HCT116 (cell line): ENCODE measurements at regions not wholly inside any gene's neighbourhood (a gene's known extent, or its start where the extent isn't known, plus 50 kb on each side); places are given as distances from the start of the nearest gene placed in this dataset.

Source experiments
- ATAC-seq: fragments of 200-7000 bp; cut with Tn5 transposase; 2 replicates; pipeline ENCODE4 v1.9.1; 2020; ENCODE audit warnings: mild to moderate bottlenecking, moderate library complexity
- BruUV-seq: library from RNA; stranded (reverse); fragments of 400-500 nt; replicated peaks from 2 replicates; lab custom pipeline; 2021; lab: Mats Ljungman, UMichigan
- CTCF ChIA-PET: fragments of 300-600 bp; sonication (Branson Sonifier 250); formaldehyde crosslinking; loops from one replicate; lab custom pipeline; 2021; ENCODE audit warnings: antibody characterized with exemption; lab: Charles Lee
- POLR2A ChIA-PET: fragments of 300-600, 350-600 bp; sonication (Branson Sonifier 250); formaldehyde crosslinking; loops from one replicate; lab custom pipeline; 2021; ENCODE audit warnings: antibody characterized with exemption; lab: Charles Lee
- RAD21 ChIA-PET, 2 experiments: fragments of 300-600 bp; sonication (Branson Sonifier 250); formaldehyde crosslinking; loops; one replicate each; lab custom pipeline; 2023; ENCODE audit warnings: low total read pairs in 2 of 2; ENCODE audit not compliant: uncharacterized antibody in 2 of 2, unreplicated experiment in 2 of 2, low non-redundant PET in 1 of 2; lab: Charles Lee
- DNase-seq: peaks from one replicate; pipeline ENCODE4 v3.0.0-alpha.2; 2010; ENCODE audit warnings: low read depth, low spot score
- H2AFZ ChIP-seq: fragments of 200-600 bp; shearing (Covaris generic), sonication (generic); 2 replicates; pipeline ENCODE4 v1.6.1; 2017; ENCODE audit warnings: low read depth, mixed run types, mixed read lengths, antibody characterized with exemption, low read length; ENCODE audit not compliant: poor library complexity, severe bottlenecking
- H3K27ac ChIP-seq: 2 replicates; pipeline ENCODE4 v1.5.1; 2012; ENCODE audit warnings: low read depth, low read length
- H3K27me3 ChIP-seq: fragments of 200-600 bp; sonication (generic); 2 replicates; pipeline ENCODE4 v1.6.1; 2016; ENCODE audit warnings: mixed run types, low read length, mixed read lengths; ENCODE audit not compliant: insufficient read depth
- H3K36me3 ChIP-seq, 2 experiments: fragments of 200-500 bp in 1 of 2; fragments of 200-600 bp in 1 of 2; sonication (Bioruptor generic) in 1 of 2; sonication (generic) in 1 of 2; 2 replicates each; pipeline versions ENCODE4 v1.5.1 to v1.6.1; 2014 to 2016; ENCODE audit warnings: low read length in 2 of 2, inconsistent platforms in 1 of 2, mixed read lengths in 1 of 2, mixed run types in 1 of 2; ENCODE audit not compliant: insufficient read depth in 2 of 2, control insufficient read depth in 1 of 2
- H3K4me1 ChIP-seq, 2 experiments: fragments of 200-600 bp in 1 of 2; sonication (generic) in 1 of 2; 2 replicates each; pipeline versions ENCODE4 v1.5.1 to v1.6.1; 2012 to 2017; ENCODE audit warnings: low read length in 2 of 2, inconsistent platforms in 1 of 2, mild to moderate bottlenecking in 1 of 2, mixed read lengths in 1 of 2, mixed run types in 1 of 2, moderate library complexity in 1 of 2; ENCODE audit not compliant: insufficient read depth in 2 of 2, control insufficient read depth in 1 of 2
- H3K4me2 ChIP-seq: fragments of 200-600 bp; sonication (generic); 2 replicates; pipeline ENCODE4 v1.6.1; 2017; ENCODE audit warnings: mixed run types, low read length, mixed read lengths
- H3K4me3 ChIP-seq, 2 experiments: fragments of 200-600 bp in 1 of 2; sonication (generic) in 1 of 2; replicated peaks in 1 of 2; 2 replicates each; pipeline ENCODE4 v1.5.1; 2011 to 2016; ENCODE audit warnings: low read length in 2 of 2, control low read depth in 1 of 2, low read depth in 1 of 2, mild to moderate bottlenecking in 1 of 2, mixed read lengths in 1 of 2, mixed run types in 1 of 2
- H3K79me2 ChIP-seq: fragments of 200-600 bp; sonication (generic); 2 replicates; pipeline ENCODE4 v1.6.1; 2017; ENCODE audit warnings: mild to moderate bottlenecking, mixed run types, low read length, moderate library complexity, mixed read lengths; ENCODE audit not compliant: insufficient read depth
- H3K9ac ChIP-seq: fragments of 200-600 bp; sonication (generic); 2 replicates; pipeline ENCODE4 v1.6.1; 2016; ENCODE audit warnings: low read length, mixed read lengths
- H3K9me2 ChIP-seq: fragments of 200-600 bp; sonication (generic), shearing (Covaris generic); 2 replicates; pipeline ENCODE4 v1.6.1; 2017; ENCODE audit warnings: mixed run types, mild to moderate bottlenecking, moderate library complexity; ENCODE audit not compliant: insufficient read depth
- H3K9me3 ChIP-seq, 2 experiments: fragments of 200-500 bp in 1 of 2; fragments of 200-600 bp in 1 of 2; sonication (Bioruptor generic) in 1 of 2; sonication (generic) in 1 of 2; 2 replicates each; pipeline ENCODE4 v1.6.1; 2014 to 2017; ENCODE audit warnings: low read length in 2 of 2, mixed read lengths in 2 of 2, inconsistent platforms in 1 of 2, low read depth in 1 of 2, mild to moderate bottlenecking in 1 of 2, mixed run types in 1 of 2, moderate library complexity in 1 of 2; ENCODE audit not compliant: control insufficient read depth in 1 of 2, insufficient read depth in 1 of 2
- H4K20me1 ChIP-seq: fragments of 200-600 bp; sonication (generic), shearing (Covaris generic); 2 replicates; pipeline ENCODE4 v1.6.1; 2017; ENCODE audit warnings: mixed run types, mild to moderate bottlenecking, moderate library complexity; ENCODE audit not compliant: insufficient read depth
- EZH2 ChIP-seq: fragments of 200-600 bp; sonication (generic); IDR thresholded peaks from 2 replicates; pipeline ENCODE4 v1.6.1; 2017; ENCODE audit warnings: antibody characterized with exemption, mixed run types
- JUND ChIP-seq: IDR thresholded peaks from 2 replicates; pipeline ENCODE4 v1.6.1; 2012
- POLR2A ChIP-seq: IDR thresholded peaks from 2 replicates; pipeline ENCODE4 v1.7.0; 2011; ENCODE audit warnings: borderline replicate concordance; ENCODE audit not compliant: insufficient read depth, insufficient read length; ENCODE audit errors: extremely low read depth
- RAD21 ChIP-seq: IDR thresholded peaks from 2 replicates; pipeline ENCODE4 v1.6.1; 2012; ENCODE audit warnings: low read depth, mild to moderate bottlenecking
- TCF7L2 ChIP-seq: IDR thresholded peaks from 2 replicates; pipeline ENCODE4 v1.7.0; 2011; ENCODE audit warnings: borderline replicate concordance, inconsistent platforms; ENCODE audit not compliant: insufficient read depth, insufficient read length; ENCODE audit errors: extremely low read depth
- ZBTB33 ChIP-seq: IDR thresholded peaks from 2 replicates; pipeline ENCODE4 v1.6.1; 2011; ENCODE audit warnings: mild to moderate bottlenecking, low read length, moderate library complexity; ENCODE audit not compliant: insufficient replicate concordance; ENCODE audit errors: extremely low read depth
- ZFX ChIP-seq: fragments of 450-650 bp; IDR thresholded peaks from 2 replicates; pipeline ENCODE4 v1.6.1; 2017
- ZNF274 ChIP-seq: fragments of 200-500 bp; sonication (Bioruptor generic); IDR thresholded peaks from 2 replicates; pipeline ENCODE4 v1.6.1; 2014; ENCODE audit warnings: mild to moderate bottlenecking, low read depth, low read length, inconsistent platforms
- intact Hi-C: fragments of 100-400 bp; cut with micrococcal nuclease; formaldehyde crosslinking; loops from 2 replicates; pipeline ENCODE4 v1.10.0; 2022
- TF ChIP-seq, protein P1 (sequence below): IDR thresholded peaks from 2 replicates; pipeline ENCODE4 v1.6.1; 2012

GRCh38 chr6:11423667-11424066 lies 113.9 kb upstream of the TMEM170B start:
- no peak overlapping the region for H2AFZ ChIP-seq
- ChIA-PET POLR2A (no interaction called here), RAD21 (no interaction called here)
- intact Hi-C loops = no loop called here
- H3K4me3 ChIP-seq = no peak overlapping the region
- H3K9me2 ChIP-seq = no peaks in the 10 kb centered on the region
- no peak overlapping the region for H3K27ac ChIP-seq
- no peaks in the 10 kb centered on the region for H4K20me1 ChIP-seq
- no peaks in the 10 kb centered on the region for H3K79me2 ChIP-seq
- peaks cover 0 to 10% of the 10 kb centered on the region in 2 experiments; a peak in 1 of 4 replicates for H3K4me1 ChIP-seq
- H3K9ac ChIP-seq = no peak overlapping the region
- TF ChIP-seq, protein P1, sequence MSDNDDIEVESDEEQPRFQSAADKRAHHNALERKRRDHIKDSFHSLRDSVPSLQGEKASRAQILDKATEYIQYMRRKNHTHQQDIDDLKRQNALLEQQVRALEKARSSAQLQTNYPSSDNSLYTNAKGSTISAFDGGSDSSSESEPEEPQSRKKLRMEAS = no peak
- no peak for TF ChIP-seq ZFX
- TF ChIP-seq JUND = no peak
- no peak for TF ChIP-seq POLR2A
- TF ChIP-seq ZNF274 = no peak
- TF ChIP-seq ZBTB33 = no peak
- no peak for TF ChIP-seq RAD21
- no peak for TF ChIP-seq EZH2
- TF ChIP-seq, all 23 proteins: peak for 0
- ATAC-seq = no peak
- Histone ChIP-seq H3K27me3 (no peaks in the 10 kb centered on the region), H3K4me2 (no peak overlapping the region), H3K9me3 (no peaks in the 10 kb centered on the region), H3K36me3 (no peaks in the 10 kb centered on the region)
- CTCF ChIA-PET = no interaction called here
- DNase-seq = no peak
- BruUV-seq = no TSS peak

DNA sequence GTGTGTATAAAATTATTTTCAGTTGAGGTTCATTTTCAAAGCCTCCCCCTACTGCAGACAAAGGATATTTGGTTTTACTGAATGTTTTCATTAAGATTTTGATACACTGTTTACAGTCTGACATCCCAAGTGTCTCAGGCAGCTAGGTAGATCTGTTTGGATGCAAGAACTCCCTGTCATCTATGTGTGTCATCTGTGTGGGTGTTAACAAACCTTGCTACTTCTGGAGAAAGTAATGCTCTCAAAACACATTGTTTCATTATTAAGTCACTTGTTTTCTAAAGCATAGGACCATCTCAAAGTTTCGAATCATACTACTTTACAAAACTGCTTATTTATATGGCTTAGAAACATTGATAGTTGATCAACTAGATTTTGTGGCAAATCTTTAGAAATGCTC lies 114.5 kb upstream of the TMEM170B start:
- TF ChIP-seq TCF7L2 = no peak
- Histone ChIP-seq H3K36me3 (no peaks in the 10 kb centered on the region), H3K27ac (no peak overlapping the region), H3K4me2 (no peak overlapping the region), H3K9ac (no peak overlapping the region), H2AFZ (no peak overlapping the region), H3K79me2 (no peaks in the 10 kb centered on the region), H3K9me3 (no peaks in the 10 kb centered on the region), H4K20me1 (no peaks in the 10 kb centered on the region), H3K9me2 (no peaks in the 10 kb centered on the region), H3K4me3 (no peak overlapping the region), H3K27me3 (no peaks in the 10 kb centered on the region), H3K4me1 (peaks cover 0 to 10% of the 10 kb centered on the region in 2 experiments; a peak in 1 of 4 replicates)
- ChIA-PET POLR2A (no interaction called here), CTCF (no interaction called here), RAD21 (no interaction called here)
- no peak for DNase-seq
- no TSS peak for BruUV-seq
- ATAC-seq = no peak
- intact Hi-C loops = no loop called here
